ENCODE measurements at regions not wholly inside any gene's neighbourhood (a gene's known extent, or its start where the extent isn't known, plus 50 kb on each side); places are given as distances from the start of the nearest gene placed in this dataset.

GRCh38 chr2:10242998-10243925, 59.4 kb upstream of the HPCAL1 start:
- no peak for TF ChIP-seq EZH2phosphoT487 (IDR thresholded peaks at IDR 0.05; ENCODE audit: low read depth)
- no peaks in the 10 kb centered on the region for H3K9me3 ChIP-seq (ENCODE audit: insufficient read depth, low read length)

DNA sequence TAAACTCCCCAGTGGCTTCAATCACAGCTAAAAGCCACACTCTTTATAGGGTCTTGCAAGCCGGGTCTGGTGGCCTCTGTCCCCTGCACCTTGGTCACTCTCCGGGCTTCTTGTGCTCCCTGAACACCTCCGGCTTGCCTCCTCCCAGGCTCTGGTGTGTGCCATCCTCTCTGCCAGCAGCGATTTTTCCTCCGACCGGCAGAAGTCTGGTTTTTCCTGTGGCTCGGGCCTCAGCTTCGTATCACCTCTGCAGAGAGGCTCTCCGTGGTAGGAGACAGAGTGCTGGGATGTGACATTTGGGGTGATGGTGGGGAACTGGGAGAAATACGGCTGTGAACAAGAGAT, 58.8 kb upstream of the HPCAL1 start:
- Histone ChIP-seq H3K4me1 (ENCODE audit: low read length) (peaks cover 6% of the 10 kb centered on the region; the same call in 1 of the 2 replicates), H3K27me3 (ENCODE audit: low read depth, low read length) (peaks cover 9% of the 10 kb centered on the region), H3K79me2 (ENCODE audit: low read length) (no peaks in the 10 kb centered on the region), H3K9ac (ENCODE audit: low read length) (no peak overlapping the region), H3K36me3 (replicated peaks; ENCODE audit: low read depth, low read length) (no peaks in the 10 kb centered on the region), H3K4me3 (ENCODE audit: low read length) (no peak overlapping the region), H3K4me2 (ENCODE audit: low read length) (no peak overlapping the region), H3K27ac (ENCODE audit: low read length) (no peak overlapping the region), H3K9me3 (ENCODE audit: insufficient read depth, low read length) (0 out of 2 replicates have a peak, but pooled peaks cover 3% of the 10 kb centered on the region), H2AFZ (ENCODE audit: low read depth, low read length) (no peak overlapping the region), H4K20me1 (ENCODE audit: insufficient read depth, low read length) (no peaks in the 10 kb centered on the region)
- no peak for TF ChIP-seq EZH2phosphoT487 (IDR thresholded peaks at IDR 0.05; ENCODE audit: low read depth)
- TF ChIP-seq, protein P1, sequence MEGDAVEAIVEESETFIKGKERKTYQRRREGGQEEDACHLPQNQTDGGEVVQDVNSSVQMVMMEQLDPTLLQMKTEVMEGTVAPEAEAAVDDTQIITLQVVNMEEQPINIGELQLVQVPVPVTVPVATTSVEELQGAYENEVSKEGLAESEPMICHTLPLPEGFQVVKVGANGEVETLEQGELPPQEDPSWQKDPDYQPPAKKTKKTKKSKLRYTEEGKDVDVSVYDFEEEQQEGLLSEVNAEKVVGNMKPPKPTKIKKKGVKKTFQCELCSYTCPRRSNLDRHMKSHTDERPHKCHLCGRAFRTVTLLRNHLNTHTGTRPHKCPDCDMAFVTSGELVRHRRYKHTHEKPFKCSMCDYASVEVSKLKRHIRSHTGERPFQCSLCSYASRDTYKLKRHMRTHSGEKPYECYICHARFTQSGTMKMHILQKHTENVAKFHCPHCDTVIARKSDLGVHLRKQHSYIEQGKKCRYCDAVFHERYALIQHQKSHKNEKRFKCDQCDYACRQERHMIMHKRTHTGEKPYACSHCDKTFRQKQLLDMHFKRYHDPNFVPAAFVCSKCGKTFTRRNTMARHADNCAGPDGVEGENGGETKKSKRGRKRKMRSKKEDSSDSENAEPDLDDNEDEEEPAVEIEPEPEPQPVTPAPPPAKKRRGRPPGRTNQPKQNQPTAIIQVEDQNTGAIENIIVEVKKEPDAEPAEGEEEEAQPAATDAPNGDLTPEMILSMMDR (IDR thresholded peaks at IDR 0.05; ENCODE audit: low read depth, low read length): no peak

More at GRCh38 chr2:10242998-10243925, 59.4 kb upstream of the HPCAL1 start:
- H2AFZ ChIP-seq (ENCODE audit: low read depth, low read length): no peak overlapping the region
- no peak overlapping the region for H3K4me3 ChIP-seq (ENCODE audit: low read length)
- H3K9ac ChIP-seq (ENCODE audit: low read length): no peak overlapping the region
- no peak overlapping the region for H3K27ac ChIP-seq (ENCODE audit: low read length)
- peaks cover 6% of the 10 kb centered on the region; the same call in 1 of the 2 replicates for H3K4me1 ChIP-seq (ENCODE audit: low read length)
- no peaks in the 10 kb centered on the region for H4K20me1 ChIP-seq (ENCODE audit: insufficient read depth, low read length)
- no peak overlapping the region for H3K4me2 ChIP-seq (ENCODE audit: low read length)
- peaks cover 7% of the 10 kb centered on the region; the same call in 1 of the 2 replicates for H3K27me3 ChIP-seq (ENCODE audit: low read depth, low read length)
- H3K79me2 ChIP-seq (ENCODE audit: low read length): no peaks in the 10 kb centered on the region
- no peaks in the 10 kb centered on the region for H3K36me3 ChIP-seq (replicated peaks; ENCODE audit: low read depth, low read length)

GRCh38 chr2:10245021-10245420, 57.7 kb upstream of the HPCAL1 start:
- peaks cover 12% of the 10 kb centered on the region for H3K27me3 ChIP-seq (ENCODE audit: low read depth, low read length)
- no peaks in the 10 kb centered on the region for H3K79me2 ChIP-seq (ENCODE audit: low read length)
- H3K4me3 ChIP-seq (ENCODE audit: low read length): no peak overlapping the region
- TF ChIP-seq, protein P1 (IDR thresholded peaks at IDR 0.05; ENCODE audit: low read depth, low read length): no peak
- no peak for TF ChIP-seq EZH2phosphoT487 (IDR thresholded peaks at IDR 0.05; ENCODE audit: low read depth)
- peaks cover 5% of the 10 kb centered on the region; the same call in 1 of the 2 replicates for H3K9me3 ChIP-seq (ENCODE audit: insufficient read depth, low read length)
- peaks cover 6% of the 10 kb centered on the region; the same call in 1 of the 2 replicates for H3K4me1 ChIP-seq (ENCODE audit: low read length)
- H3K9ac ChIP-seq (ENCODE audit: low read length): no peak overlapping the region
- no peak overlapping the region for H2AFZ ChIP-seq (ENCODE audit: low read depth, low read length)
- no peak overlapping the region for H3K4me2 ChIP-seq (ENCODE audit: low read length)
- no peak overlapping the region for H3K27ac ChIP-seq (ENCODE audit: low read length)
- H4K20me1 ChIP-seq (ENCODE audit: insufficient read depth, low read length): no peaks in the 10 kb centered on the region
- H3K36me3 ChIP-seq (replicated peaks; ENCODE audit: low read depth, low read length): no peaks in the 10 kb centered on the region

- Histone ChIP-seq H3K9ac (ENCODE audit: low read length) (no peak overlapping the region), H4K20me1 (ENCODE audit: insufficient read depth, low read length) (no peaks in the 10 kb centered on the region), H3K27me3 (ENCODE audit: low read depth, low read length) (peaks cover 12% of the 10 kb centered on the region), H3K9me3 (ENCODE audit: insufficient read depth, low read length) (peaks cover 5% of the 10 kb centered on the region; the same call in 1 of the 2 replicates), H3K4me3 (ENCODE audit: low read length) (no peak overlapping the region), H2AFZ (ENCODE audit: low read depth, low read length) (no peak overlapping the region), H3K79me2 (ENCODE audit: low read length) (no peaks in the 10 kb centered on the region), H3K4me2 (ENCODE audit: low read length) (no peak overlapping the region), H3K27ac (ENCODE audit: low read length) (no peak overlapping the region), H3K4me1 (ENCODE audit: low read length) (peaks cover 6% of the 10 kb centered on the region; the same call in 1 of the 2 replicates), H3K36me3 (replicated peaks; ENCODE audit: low read depth, low read length) (no peaks in the 10 kb centered on the region)
- TF ChIP-seq EZH2phosphoT487 (IDR thresholded peaks at IDR 0.05; ENCODE audit: low read depth): no peak
- TF ChIP-seq, protein P1 (IDR thresholded peaks at IDR 0.05; ENCODE audit: low read depth, low read length): no peak
Measured at GRCh38 chr2:10245661-10246060, 57.0 kb upstream of the HPCAL1 start.

Measured in OCI-LY3 (cell line).